Tibial nerve (tissue), 4 donors: ENCODE measurements at regions not wholly inside any gene's neighbourhood (a gene's known extent, or its start where the extent isn't known, plus 50 kb on each side); places are given as distances from the start of the nearest gene placed in this dataset.

ENCODE experiments used
- DNase-seq, 2 donors: peaks; one replicate each; pipeline ENCODE4 v3.0.0-alpha.2; 2019; ENCODE audit warnings: low spot score in 2 of 2
- H3K27ac ChIP-seq, 4 donors: fragments of 200-600 bp; sonication (generic) in 3 of 4; one replicate each; pipeline ENCODE4 v1.5.1; 2017 to 2019; ENCODE audit warnings: mild to moderate bottlenecking in 1 of 4
- H3K27me3 ChIP-seq, 2 donors: fragments of 200-600 bp; sonication (generic) in 1 of 2; one replicate each; pipeline versions ENCODE4 v1.5.1 to v1.6.0; 2017 to 2019
- H3K36me3 ChIP-seq, 3 donors: fragments of 200-600 bp; sonication (generic); one replicate each; pipeline ENCODE4 v1.5.1; 2018 to 2019
- H3K4me1 ChIP-seq, 4 donors: fragments of 200-600 bp; sonication (generic) in 3 of 4; one replicate each; pipeline ENCODE4 v1.5.1; 2017 to 2019
- H3K4me3 ChIP-seq, 4 donors: fragments of 200-600 bp; sonication (generic) in 3 of 4; one replicate each; pipeline ENCODE4 v1.5.1; 2017 to 2019; ENCODE audit warnings: mild to moderate bottlenecking in 1 of 4, moderate library complexity in 1 of 4
- H3K9me3 ChIP-seq, 4 donors: fragments of 200-600 bp; sonication (generic) in 3 of 4; one replicate each; pipeline ENCODE4 v1.5.1; 2017 to 2019
- CTCF ChIP-seq, 5 experiments: fragments of 200-600 bp in 3 of 5; fragments of 450-650 bp in 2 of 5; sonication (generic) in 3 of 5; IDR thresholded peaks; one replicate each; pipeline ENCODE4 v1.5.1; 2016 to 2019; ENCODE audit warnings: antibody characterized with exemption in 5 of 5, mild to moderate bottlenecking in 3 of 5, moderate library complexity in 2 of 5
- EP300 ChIP-seq, 2 donors: sonication (generic); formaldehyde crosslinking; IDR thresholded peaks; one replicate each; pipeline ENCODE4 v1.6.1; 2017; ENCODE audit warnings: antibody characterized with exemption in 2 of 2, mild to moderate bottlenecking in 1 of 2
- POLR2A ChIP-seq, 2 donors: fragments of 450-650 bp; IDR thresholded peaks; one replicate each; pipeline ENCODE4 v1.6.1; 2017; ENCODE audit warnings: antibody characterized with exemption in 2 of 2, mild to moderate bottlenecking in 2 of 2, moderate library complexity in 2 of 2
- WGBS, 2 donors: methylation state at CpG; one replicate each; pipeline ENCODE4 v1.1.5; 2018; 5-methylcytosine and 5-hydroxymethylcytosine counted together

- H3K36me3 ChIP-seq: no peaks in the 10 kb centered on the region
- no peaks in the 10 kb centered on the region for H3K9me3 ChIP-seq
- H3K27ac ChIP-seq: no peak overlapping the region
- TF ChIP-seq CTCF (IDR thresholded peaks at IDR 0.05): no peak
- no peak for TF ChIP-seq POLR2A (IDR thresholded peaks at IDR 0.05)
- TF ChIP-seq EP300 (IDR thresholded peaks at IDR 0.05): no peak
- H3K4me3 ChIP-seq: peak overlapping the region in 3 of 4 donors; percentile 29 to 46 (median 32)
- H3K4me1 ChIP-seq: peaks cover 0 to 30% (median 0%) of the 10 kb centered on the region in 4 donors
- WGBS, 2 donors: 0 to 1% methylated on average over 27 of the region's 27 CpGs
- peaks cover 0 to 52% of the 10 kb centered on the region in 2 donors for H3K27me3 ChIP-seq
- no peak for DNase-seq
Observed at GRCh38 chr6:165986914-165987482, 180.7 kb downstream of the TBXT start.

GRCh38 chr6:165986311-165986913 lies 181.2 kb downstream of the TBXT start:
- peaks cover 0 to 30% (median 0%) of the 10 kb centered on the region in 4 donors for H3K4me1 ChIP-seq
- no peak overlapping the region for H3K27ac ChIP-seq
- 1 to 2% methylated on average over 8 of the region's 8 CpGs for WGBS, 2 donors
- no peaks in the 10 kb centered on the region for H3K36me3 ChIP-seq
- H3K9me3 ChIP-seq: no peaks in the 10 kb centered on the region
- peak overlapping the region in 2 of 4 donors; percentile 10 to 46 for H3K4me3 ChIP-seq
- TF ChIP-seq POLR2A (IDR thresholded peaks at IDR 0.05): no peak
- TF ChIP-seq EP300 (IDR thresholded peaks at IDR 0.05): no peak
- DNase-seq: no peak
- peaks cover 0 to 52% of the 10 kb centered on the region in 2 donors for H3K27me3 ChIP-seq

- Histone ChIP-seq H3K27me3 (peaks cover 0 to 52% of the 10 kb centered on the region in 2 donors), H3K4me1 (peaks cover 0 to 30% (median 0%) of the 10 kb centered on the region in 4 donors), H3K4me3 (no peak overlapping the region), H3K36me3 (no peaks in the 10 kb centered on the region), H3K9me3 (no peaks in the 10 kb centered on the region), H3K27ac (no peak overlapping the region)
- DNase-seq: no peak
- TF ChIP-seq EP300 (IDR thresholded peaks at IDR 0.05): no peak
- WGBS, 2 donors: 17 to 22% methylated on average over 14 of the region's 14 CpGs
Observed at GRCh38 chr6:165985806-165986299, 181.8 kb downstream of the TBXT start.

GRCh38 chr6:165985281-165985805 lies 182.3 kb downstream of the TBXT start:
- TF ChIP-seq POLR2A (IDR thresholded peaks at IDR 0.05) (no peak), CTCF (IDR thresholded peaks at IDR 0.05) (no peak), EP300 (IDR thresholded peaks at IDR 0.05) (no peak)
- no peak for DNase-seq
- Histone ChIP-seq H3K36me3 (no peaks in the 10 kb centered on the region), H3K27me3 (peaks cover 0 to 51% of the 10 kb centered on the region in 2 donors), H3K4me1 (peaks cover 0 to 30% (median 0%) of the 10 kb centered on the region in 4 donors), H3K9me3 (no peaks in the 10 kb centered on the region), H3K27ac (no peak overlapping the region), H3K4me3 (no peak overlapping the region)
- WGBS, 2 donors: 50 to 62% methylated on average over 7 of the region's 7 CpGs

GRCh38 chr6:165984729-165985275 lies 182.8 kb downstream of the TBXT start:
- Histone ChIP-seq H3K36me3 (no peaks in the 10 kb centered on the region), H3K27ac (no peak overlapping the region), H3K27me3 (peaks cover 0 to 47% of the 10 kb centered on the region in 2 donors), H3K4me3 (no peak overlapping the region), H3K9me3 (no peaks in the 10 kb centered on the region), H3K4me1 (peaks cover 0 to 30% (median 0%) of the 10 kb centered on the region in 4 donors)
- no peak for DNase-seq
- 84 to 85% methylated on average over 11 of the region's 11 CpGs for WGBS, 2 donors
- TF ChIP-seq POLR2A (IDR thresholded peaks at IDR 0.05) (no peak), EP300 (IDR thresholded peaks at IDR 0.05) (no peak), CTCF (IDR thresholded peaks at IDR 0.05) (no peak)
